Bronchial epithelial cell (primary cell): ENCODE measurements at regions not wholly inside any gene's neighbourhood (a gene's known extent, or its start where the extent isn't known, plus 50 kb on each side); places are given as distances from the start of the nearest gene placed in this dataset.

Experiments
- DNase-seq: peaks from one replicate; pipeline ENCODE4 v3.0.0-alpha.2; 2010; ENCODE audit warnings: low read depth
- FAIRE-seq: peaks from 2 replicates; lab custom pipeline; 2011; peaks lifted over from hg19 to GRCh38; lab: Jason Lieb, UNC
- H3K27me3 ChIP-seq: 2 replicates; pipeline ENCODE4 v1.5.1; 2011; ENCODE audit warnings: low read length; ENCODE audit not compliant: control insufficient read depth, insufficient read depth
- H3K36me3 ChIP-seq: 2 replicates; pipeline ENCODE4 v1.5.1; 2011; ENCODE audit warnings: low read length; ENCODE audit not compliant: control insufficient read depth, insufficient read depth
- H3K4me3 ChIP-seq: 2 replicates; pipeline ENCODE4 v1.5.1; 2011; ENCODE audit warnings: mild to moderate bottlenecking, low read depth, low read length, control low read depth
- CTCF ChIP-seq: IDR thresholded peaks from 2 replicates; pipeline ENCODE4 v1.5.1; 2011; ENCODE audit warnings: mild to moderate bottlenecking, moderate library complexity, low read length, control low read depth, inconsistent platforms; ENCODE audit not compliant: insufficient read depth, severe bottlenecking

- Histone ChIP-seq H3K36me3 (no peaks in the 10 kb centered on the region), H3K27me3 (no peaks in the 10 kb centered on the region), H3K4me3 (no peak overlapping the region)
- no peak for FAIRE-seq
- DNase-seq: no peak
- TF ChIP-seq CTCF: no peak
These were observed 224.4 kb downstream of the TENT4A start for GRCh38 chr5:6937677-6938076.

- no peak for TF ChIP-seq CTCF
- Histone ChIP-seq H3K27me3 (no peaks in the 10 kb centered on the region), H3K4me3 (no peak overlapping the region), H3K36me3 (no peaks in the 10 kb centered on the region)
- FAIRE-seq (no peak), DNase-seq (no peak)
These were observed 228.4 kb downstream of the TENT4A start for GRCh38 chr5:6941631-6942030.

- DNase-seq (no peak), FAIRE-seq (peak; percentile 70)
- H3K27me3 ChIP-seq: no peaks in the 10 kb centered on the region
- no peak for TF ChIP-seq CTCF
- no peaks in the 10 kb centered on the region for H3K36me3 ChIP-seq
- no peak overlapping the region for H3K4me3 ChIP-seq
These were observed 230.2 kb downstream of the TENT4A start for GRCh38 chr5:6943197-6944112.

GRCh38 chr5:6948562-6948961 is 235.3 kb downstream of the TENT4A start:
- H3K4me3 ChIP-seq: no peak overlapping the region
- H3K36me3 ChIP-seq: no peaks in the 10 kb centered on the region
- TF ChIP-seq CTCF: no peak
- FAIRE-seq: no peak
- H3K27me3 ChIP-seq: no peaks in the 10 kb centered on the region
- DNase-seq: no peak

- no peak for TF ChIP-seq CTCF
- DNase-seq (no peak), FAIRE-seq (no peak)
- Histone ChIP-seq H3K36me3 (no peaks in the 10 kb centered on the region), H3K27me3 (no peaks in the 10 kb centered on the region), H3K4me3 (no peak overlapping the region)
These were observed 236.0 kb downstream of the TENT4A start for GRCh38 chr5:6949230-6949629.
